HEK293T (cell line): ENCODE measurements at regions not wholly inside any gene's neighbourhood (a gene's known extent, or its start where the extent isn't known, plus 50 kb on each side); places are given as distances from the start of the nearest gene placed in this dataset.

Experiments
- CTCF ChIA-PET: fragments of 350-600 bp; formaldehyde crosslinking; extraction: SDS; loops from one replicate; lab custom pipeline; 2021; ENCODE audit warnings: antibody characterized with exemption, inconsistent platforms; lab: Yijun Ruan, JAX
- POLR2A ChIA-PET: fragments of 350-600 bp; formaldehyde crosslinking; extraction: SDS; loops from one replicate; lab custom pipeline; 2020; ENCODE audit warnings: antibody characterized with exemption, inconsistent platforms; lab: Yijun Ruan, JAX
- DNase-seq: peaks from one replicate; pipeline ENCODE4 v3.0.0; 2012; ENCODE audit warnings: mixed read lengths; ENCODE audit errors: extremely low spot score
- ARNT ChIP-seq: fragments of 450-650 bp; IDR thresholded peaks from 2 replicates; pipeline ENCODE4 v1.6.1; 2017; ENCODE audit warnings: mild to moderate bottlenecking
- BHLHE40 ChIP-seq: fragments of 450-650 bp; IDR thresholded peaks from 2 replicates; pipeline ENCODE4 v1.6.1; 2016; ENCODE audit warnings: mild to moderate bottlenecking, moderate library complexity, borderline replicate concordance
- CTBP1 ChIP-seq: fragments of 450-650 bp; IDR thresholded peaks from 2 replicates; pipeline ENCODE4 v1.6.1; 2016; ENCODE audit warnings: borderline replicate concordance
- ELF4 ChIP-seq: fragments of 450-650 bp; IDR thresholded peaks from 2 replicates; pipeline ENCODE4 v1.6.1; 2017; ENCODE audit warnings: antibody characterized with exemption
- FOXA1 ChIP-seq: fragments of 450-650 bp; IDR thresholded peaks from 2 replicates; pipeline ENCODE4 v1.6.1; 2016; ENCODE audit warnings: mild to moderate bottlenecking
- FOXK2 ChIP-seq: fragments of 450-650 bp; IDR thresholded peaks from 2 replicates; pipeline ENCODE4 v1.6.1; 2016; ENCODE audit warnings: mild to moderate bottlenecking
- FOXM1 ChIP-seq: fragments of 450-650 bp; IDR thresholded peaks from 2 replicates; pipeline ENCODE4 v1.6.1; 2017; ENCODE audit warnings: mild to moderate bottlenecking, borderline replicate concordance
- HDGF ChIP-seq: fragments of 450-650 bp; IDR thresholded peaks from 2 replicates; pipeline ENCODE4 v1.6.1; 2017; ENCODE audit warnings: antibody characterized with exemption, borderline replicate concordance
- L3MBTL2 ChIP-seq: fragments of 450-650 bp; conservative IDR thresholded peaks from 2 replicates; pipeline ENCODE4 v1.6.1; 2016; ENCODE audit warnings: mild to moderate bottlenecking
- LEF1 ChIP-seq: fragments of 450-650 bp; IDR thresholded peaks from 2 replicates; pipeline ENCODE4 v1.6.1; 2017; ENCODE audit warnings: mild to moderate bottlenecking, borderline replicate concordance
- NFRKB ChIP-seq: fragments of 450-650 bp; IDR thresholded peaks from 2 replicates; pipeline ENCODE4 v1.6.1; 2016; ENCODE audit warnings: mild to moderate bottlenecking, moderate library complexity
- SP1 ChIP-seq: fragments of 450-650 bp; IDR thresholded peaks from 2 replicates; pipeline ENCODE4 v1.6.1; 2017
- SUZ12 ChIP-seq: fragments of 450-650 bp; IDR thresholded peaks from 2 replicates; pipeline ENCODE4 v1.6.1; 2016; ENCODE audit warnings: mild to moderate bottlenecking
- TARDBP ChIP-seq: fragments of 450-650 bp; IDR thresholded peaks from 2 replicates; pipeline ENCODE4 v1.6.1; 2016
- ZNF384 ChIP-seq: fragments of 450-650 bp; IDR thresholded peaks from 2 replicates; pipeline ENCODE4 v1.6.1; 2016
- TF ChIP-seq, protein P1 (sequence below): fragments of 450-650 bp; IDR thresholded peaks from 2 replicates; pipeline ENCODE4 v1.6.1; 2016

DNA sequence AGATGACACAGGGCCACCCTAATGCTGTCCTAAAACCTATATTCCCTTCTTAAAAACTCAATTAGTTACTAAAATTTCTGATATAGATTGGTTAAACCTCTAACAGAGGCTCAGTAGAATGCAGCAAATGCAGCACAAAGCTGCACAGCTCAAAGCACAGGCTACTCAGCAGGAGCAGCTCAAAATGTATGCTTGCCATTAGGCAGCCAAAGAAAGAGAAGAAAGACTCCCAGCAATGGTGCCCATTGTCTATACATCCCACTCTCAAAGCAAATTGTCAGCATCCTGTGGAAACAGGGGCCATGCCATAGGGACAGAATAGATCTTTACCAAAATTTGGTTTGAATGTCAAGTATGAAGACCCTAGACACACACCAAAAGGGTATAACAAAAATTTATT, 73.5 kb downstream of the TFPI2 start:
- ChIA-PET CTCF (no interaction called here), POLR2A (no interaction called here)
- TF ChIP-seq CTBP1: no peak
- TF ChIP-seq FOXM1: no peak
- TF ChIP-seq SUZ12: no peak
- no peak for TF ChIP-seq HDGF
- TF ChIP-seq L3MBTL2: no peak
- no peak for TF ChIP-seq SP1
- TF ChIP-seq ELF4: no peak
- TF ChIP-seq FOXK2: no peak
- TF ChIP-seq, protein P1, sequence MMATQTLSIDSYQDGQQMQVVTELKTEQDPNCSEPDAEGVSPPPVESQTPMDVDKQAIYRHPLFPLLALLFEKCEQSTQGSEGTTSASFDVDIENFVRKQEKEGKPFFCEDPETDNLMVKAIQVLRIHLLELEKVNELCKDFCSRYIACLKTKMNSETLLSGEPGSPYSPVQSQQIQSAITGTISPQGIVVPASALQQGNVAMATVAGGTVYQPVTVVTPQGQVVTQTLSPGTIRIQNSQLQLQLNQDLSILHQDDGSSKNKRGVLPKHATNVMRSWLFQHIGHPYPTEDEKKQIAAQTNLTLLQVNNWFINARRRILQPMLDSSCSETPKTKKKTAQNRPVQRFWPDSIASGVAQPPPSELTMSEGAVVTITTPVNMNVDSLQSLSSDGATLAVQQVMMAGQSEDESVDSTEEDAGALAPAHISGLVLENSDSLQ: no peak
- no peak for TF ChIP-seq LEF1
- TF ChIP-seq TARDBP: no peak
- no peak for TF ChIP-seq BHLHE40
- no peak for TF ChIP-seq ZNF384
- no peak for TF ChIP-seq NFRKB
- TF ChIP-seq FOXA1: no peak
- TF ChIP-seq ARNT: no peak
- no peak for DNase-seq

DNA sequence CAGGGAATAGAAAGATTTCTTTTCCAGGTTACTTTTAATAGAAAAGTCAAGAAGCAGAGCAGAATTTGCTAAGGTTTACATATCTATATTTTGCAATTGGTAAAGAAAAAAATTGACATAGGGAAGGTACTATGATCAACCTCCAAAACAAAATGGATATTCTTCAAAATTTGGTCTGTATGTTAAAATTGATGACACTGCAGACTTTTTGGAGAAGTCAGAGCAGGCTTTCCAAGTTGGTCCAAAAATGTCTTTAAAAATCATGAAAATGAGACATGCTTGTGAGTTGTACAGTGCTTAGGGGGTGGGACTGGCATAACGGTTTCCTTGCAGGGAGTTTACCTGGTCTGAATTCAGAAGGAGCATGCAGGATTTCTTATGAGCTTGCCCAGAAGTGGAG, 77.0 kb downstream of the TFPI2 start:
- CTCF ChIA-PET: interaction anchor here (0.5 kb wide), 1 partner anchor 375 kb away, joined by 3 read pairs; no protein-coding TSS in a partner anchor

DNA sequence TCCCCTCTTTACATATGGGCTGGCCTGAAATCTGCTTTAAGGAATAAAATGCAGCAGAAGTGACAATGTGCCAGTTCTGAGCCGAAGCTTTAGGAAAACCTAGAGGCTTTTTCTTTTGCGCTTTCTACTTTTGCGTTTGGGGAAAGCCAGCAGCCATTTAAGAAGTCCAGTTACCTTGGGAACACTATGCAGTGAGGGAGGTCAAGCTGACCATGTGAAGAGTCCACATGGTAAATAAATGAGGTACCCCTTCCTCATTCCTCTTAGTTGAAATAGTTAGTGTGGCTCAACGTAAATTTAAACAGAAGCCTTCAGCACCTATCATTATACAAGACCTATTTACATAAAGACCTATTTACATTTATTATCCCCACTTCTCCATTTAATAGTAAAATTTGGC, 78.5 kb downstream of the TFPI2 start:
- ChIA-PET CTCF (no interaction called here), POLR2A (no interaction called here)
- DNase-seq: no peak
- no peak for TF ChIP-seq ARNT
- TF ChIP-seq HDGF: no peak
- no peak for TF ChIP-seq CTBP1
- no peak for TF ChIP-seq SUZ12
- no peak for TF ChIP-seq ELF4
- no peak for TF ChIP-seq FOXM1
- no peak for TF ChIP-seq ZNF384
- no peak for TF ChIP-seq LEF1

More for the DNA sequence above, 77.0 kb downstream of the TFPI2 start:
- POLR2A ChIA-PET: no interaction called here
- TF ChIP-seq ELF4 (no peak), FOXM1 (no peak), CTBP1 (no peak), L3MBTL2 (no peak), TARDBP (no peak), ZNF384 (no peak), FOXK2 (no peak), ARNT (no peak), BHLHE40 (no peak), FOXA1 (no peak)
- TF ChIP-seq, protein P1: no peak
- no peak for DNase-seq

DNA sequence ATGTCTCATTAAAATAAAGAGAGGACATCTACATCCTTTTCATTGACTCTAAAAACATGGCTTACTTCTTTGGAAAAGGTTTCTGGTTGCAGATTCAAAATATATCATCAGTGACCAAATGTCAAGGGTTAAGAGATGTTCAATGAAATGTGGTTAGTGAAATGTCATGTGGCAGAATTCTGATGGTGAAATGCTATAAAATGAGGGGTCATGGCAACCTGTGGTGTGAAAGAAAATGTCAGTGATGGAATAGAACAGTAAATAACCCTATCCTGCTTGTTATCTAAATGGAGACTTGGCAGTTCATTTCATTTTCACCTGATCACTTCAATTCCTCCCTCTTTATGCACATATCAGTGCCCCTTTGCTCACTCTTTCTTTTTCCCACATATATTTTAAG, 79.4 kb downstream of the TFPI2 start:
- TF ChIP-seq ELF4 (no peak), FOXK2 (no peak), NFRKB (no peak), SUZ12 (no peak), ZNF384 (no peak), LEF1 (no peak), TARDBP (no peak), ARNT (no peak), FOXA1 (no peak), BHLHE40 (no peak), SP1 (no peak), L3MBTL2 (no peak), FOXM1 (no peak), HDGF (no peak), CTBP1 (no peak)
- TF ChIP-seq, protein P1: no peak
- ChIA-PET POLR2A (no interaction called here), CTCF (no interaction called here)
- no peak for DNase-seq

DNA sequence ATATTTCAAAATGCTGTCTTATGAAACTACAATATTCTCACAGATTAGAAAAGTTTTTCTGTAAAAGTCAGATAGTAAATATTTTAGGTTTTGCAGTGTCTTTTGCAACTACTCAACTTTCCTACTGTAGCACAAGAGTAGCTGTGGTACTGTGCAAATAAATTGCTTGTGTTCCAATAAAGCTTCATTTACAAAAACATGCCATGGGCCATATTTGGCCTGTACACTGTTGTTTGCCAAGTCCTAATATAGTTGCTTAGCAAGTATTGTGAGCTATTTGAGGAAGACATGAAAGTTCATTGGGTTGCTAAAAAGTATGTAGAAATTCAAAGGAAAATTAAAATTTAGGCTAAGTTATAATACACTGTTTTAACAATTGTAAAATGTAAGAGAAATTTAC, 80.0 kb downstream of the TFPI2 start:
- ChIA-PET CTCF (interaction anchor here (0.6 to 0.7 kb wide), 2 partner anchors 11 to 188 kb away, joined by 3 read pairs; no protein-coding TSS in a partner anchor), POLR2A (no interaction called here)
- no peak for DNase-seq
- TF ChIP-seq, protein P1: no peak
- no peak for TF ChIP-seq TARDBP
- TF ChIP-seq NFRKB: no peak
- TF ChIP-seq ARNT: no peak
- no peak for TF ChIP-seq LEF1
- no peak for TF ChIP-seq SUZ12
- TF ChIP-seq L3MBTL2: no peak
- TF ChIP-seq BHLHE40: no peak
- TF ChIP-seq FOXA1: no peak
- TF ChIP-seq CTBP1: no peak
- no peak for TF ChIP-seq ZNF384
- no peak for TF ChIP-seq SP1
